HepG2 (cell line): ENCODE measurements at regions not wholly inside any gene's neighbourhood (a gene's known extent, or its start where the extent isn't known, plus 50 kb on each side); places are given as distances from the start of the nearest gene placed in this dataset.

Experiments used
- HDAC6 ChIP-seq: fragments of 200-600 bp; sonication (generic); IDR thresholded peaks from 2 replicates; pipeline ENCODE4 v1.7.0; 2017; ENCODE audit warnings: mild to moderate bottlenecking, antibody characterized with exemption, low read length, low read depth
- NFIC ChIP-seq: IDR thresholded peaks from 2 replicates; pipeline ENCODE4 v1.6.1; 2012; ENCODE audit warnings: mild to moderate bottlenecking, low read length, inconsistent platforms
- TCF7L2 ChIP-seq: IDR thresholded peaks from 2 replicates; pipeline ENCODE4 v1.6.1; 2011; ENCODE audit warnings: mild to moderate bottlenecking, low read depth, low read length, moderate library complexity
- TP53 ChIP-seq: sonication (generic); formaldehyde crosslinking; conservative IDR thresholded peaks from 2 replicates; pipeline ENCODE4 v1.4.0; 2020; ENCODE audit warnings: missing genetic modification reagents
- ZBTB21 ChIP-seq: sonication (generic); formaldehyde crosslinking; IDR thresholded peaks from 2 replicates; pipeline ENCODE4 v1.4.0; 2020; ENCODE audit warnings: missing genetic modification reagents
- TF ChIP-seq, protein P1 (sequence below): sonication (generic); formaldehyde crosslinking; IDR thresholded peaks from 2 replicates; pipeline ENCODE4 v1.5.0; 2020; ENCODE audit warnings: mild to moderate bottlenecking, missing genetic modification reagents, moderate library complexity
- TF ChIP-seq, protein P2 (sequence below): sonication (generic); formaldehyde crosslinking; IDR thresholded peaks from 2 replicates; pipeline ENCODE4 v1.4.0; 2020; ENCODE audit warnings: missing genetic modification reagents

DNA sequence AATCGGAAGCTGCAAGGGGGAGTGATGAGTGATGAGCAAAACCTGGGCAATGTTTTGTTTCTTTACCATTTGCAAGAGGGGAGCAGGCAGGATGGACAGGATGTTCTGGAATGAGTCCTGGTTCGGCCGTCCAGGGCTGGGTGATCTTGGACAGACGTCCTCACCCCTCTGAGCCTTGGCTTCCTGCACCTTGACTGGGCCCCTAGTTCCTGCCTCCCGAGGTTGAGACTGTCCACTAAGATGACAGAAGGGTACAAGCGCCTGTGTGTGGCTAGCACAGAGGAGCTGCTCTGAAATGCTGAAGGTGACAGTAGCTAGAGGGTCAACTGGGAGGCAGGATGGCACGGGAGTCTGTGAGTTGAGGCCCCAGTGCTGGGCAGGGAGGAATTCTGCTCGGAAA, 306.2 kb downstream of the MN1 start:
- TF ChIP-seq, protein P1, sequence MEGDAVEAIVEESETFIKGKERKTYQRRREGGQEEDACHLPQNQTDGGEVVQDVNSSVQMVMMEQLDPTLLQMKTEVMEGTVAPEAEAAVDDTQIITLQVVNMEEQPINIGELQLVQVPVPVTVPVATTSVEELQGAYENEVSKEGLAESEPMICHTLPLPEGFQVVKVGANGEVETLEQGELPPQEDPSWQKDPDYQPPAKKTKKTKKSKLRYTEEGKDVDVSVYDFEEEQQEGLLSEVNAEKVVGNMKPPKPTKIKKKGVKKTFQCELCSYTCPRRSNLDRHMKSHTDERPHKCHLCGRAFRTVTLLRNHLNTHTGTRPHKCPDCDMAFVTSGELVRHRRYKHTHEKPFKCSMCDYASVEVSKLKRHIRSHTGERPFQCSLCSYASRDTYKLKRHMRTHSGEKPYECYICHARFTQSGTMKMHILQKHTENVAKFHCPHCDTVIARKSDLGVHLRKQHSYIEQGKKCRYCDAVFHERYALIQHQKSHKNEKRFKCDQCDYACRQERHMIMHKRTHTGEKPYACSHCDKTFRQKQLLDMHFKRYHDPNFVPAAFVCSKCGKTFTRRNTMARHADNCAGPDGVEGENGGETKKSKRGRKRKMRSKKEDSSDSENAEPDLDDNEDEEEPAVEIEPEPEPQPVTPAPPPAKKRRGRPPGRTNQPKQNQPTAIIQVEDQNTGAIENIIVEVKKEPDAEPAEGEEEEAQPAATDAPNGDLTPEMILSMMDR (CRISPR knock-in tag), result no peak
- no peak for TF ChIP-seq ZBTB21 (CRISPR knock-in tag)
- no peak for TF ChIP-seq HDAC6
- TF ChIP-seq TCF7L2, result no peak
- TF ChIP-seq, protein P2, sequence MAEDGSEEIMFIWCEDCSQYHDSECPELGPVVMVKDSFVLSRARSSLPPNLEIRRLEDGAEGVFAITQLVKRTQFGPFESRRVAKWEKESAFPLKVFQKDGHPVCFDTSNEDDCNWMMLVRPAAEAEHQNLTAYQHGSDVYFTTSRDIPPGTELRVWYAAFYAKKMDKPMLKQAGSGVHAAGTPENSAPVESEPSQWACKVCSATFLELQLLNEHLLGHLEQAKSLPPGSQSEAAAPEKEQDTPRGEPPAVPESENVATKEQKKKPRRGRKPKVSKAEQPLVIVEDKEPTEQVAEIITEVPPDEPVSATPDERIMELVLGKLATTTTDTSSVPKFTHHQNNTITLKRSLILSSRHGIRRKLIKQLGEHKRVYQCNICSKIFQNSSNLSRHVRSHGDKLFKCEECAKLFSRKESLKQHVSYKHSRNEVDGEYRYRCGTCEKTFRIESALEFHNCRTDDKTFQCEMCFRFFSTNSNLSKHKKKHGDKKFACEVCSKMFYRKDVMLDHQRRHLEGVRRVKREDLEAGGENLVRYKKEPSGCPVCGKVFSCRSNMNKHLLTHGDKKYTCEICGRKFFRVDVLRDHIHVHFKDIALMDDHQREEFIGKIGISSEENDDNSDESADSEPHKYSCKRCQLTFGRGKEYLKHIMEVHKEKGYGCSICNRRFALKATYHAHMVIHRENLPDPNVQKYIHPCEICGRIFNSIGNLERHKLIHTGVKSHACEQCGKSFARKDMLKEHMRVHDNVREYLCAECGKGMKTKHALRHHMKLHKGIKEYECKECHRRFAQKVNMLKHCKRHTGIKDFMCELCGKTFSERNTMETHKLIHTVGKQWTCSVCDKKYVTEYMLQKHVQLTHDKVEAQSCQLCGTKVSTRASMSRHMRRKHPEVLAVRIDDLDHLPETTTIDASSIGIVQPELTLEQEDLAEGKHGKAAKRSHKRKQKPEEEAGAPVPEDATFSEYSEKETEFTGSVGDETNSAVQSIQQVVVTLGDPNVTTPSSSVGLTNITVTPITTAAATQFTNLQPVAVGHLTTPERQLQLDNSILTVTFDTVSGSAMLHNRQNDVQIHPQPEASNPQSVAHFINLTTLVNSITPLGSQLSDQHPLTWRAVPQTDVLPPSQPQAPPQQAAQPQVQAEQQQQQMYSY, result no peak
- no peak for TF ChIP-seq TP53
- no peak for TF ChIP-seq NFIC
